HG03175 (cell line): ENCODE measurements at regions not wholly inside any gene's neighbourhood (a gene's known extent, or its start where the extent isn't known, plus 50 kb on each side); places are given as distances from the start of the nearest gene placed in this dataset.
"Not testable (repeated sequence)": the region's sequence is repeated elsewhere in the genome, so short reads cannot be mapped to it uniquely, and the experiment has no call there.

Experiments
- ATAC-seq: cut with Tn5 transposase; IDR thresholded peaks from one replicate; pipeline ENCODE4 v1.9.1; 2021; ENCODE audit warnings: mild to moderate bottlenecking, moderate library complexity; ENCODE audit not compliant: unreplicated experiment

GRCh38 chr2:16396986-16397385 lies 268.6 kb downstream of the CYRIA start:
- no peak for ATAC-seq

DNA sequence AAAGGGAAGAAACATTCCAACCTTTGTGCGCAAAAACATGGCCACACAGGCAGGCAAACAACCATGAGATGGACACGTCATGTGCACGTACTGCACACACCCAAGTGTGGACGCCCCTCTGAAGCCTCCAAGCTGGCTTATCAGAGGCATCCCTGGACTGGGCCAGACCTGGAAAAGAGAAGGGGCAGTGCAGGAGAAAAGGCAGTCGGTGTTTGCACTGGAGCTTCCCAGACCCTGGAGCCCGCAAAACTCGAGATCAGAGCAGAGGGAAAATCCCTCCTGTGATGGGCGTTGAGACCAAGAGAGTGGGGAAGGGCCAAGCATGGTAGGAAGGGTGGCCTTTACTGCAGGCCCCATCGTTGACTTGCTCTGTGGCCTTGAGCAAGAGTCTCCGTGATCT lies 269.5 kb downstream of the CYRIA start:
- no peak for ATAC-seq

DNA sequence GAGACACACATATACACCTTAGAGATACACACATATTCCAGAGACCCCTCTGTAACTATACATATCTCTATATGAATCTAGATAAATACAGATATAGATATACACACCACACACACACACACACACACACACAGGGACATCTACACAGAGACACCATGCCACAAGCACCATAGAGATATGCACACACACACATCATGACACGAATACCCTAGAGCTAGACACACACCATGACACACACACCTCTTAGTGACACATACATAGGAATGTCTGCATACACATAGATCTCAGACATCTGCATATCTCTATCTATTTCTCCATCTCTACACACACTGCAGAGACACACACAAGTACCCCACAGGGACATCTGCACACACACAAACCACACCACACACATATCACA lies 270.0 kb downstream of the CYRIA start:
- ATAC-seq = no peak

DNA sequence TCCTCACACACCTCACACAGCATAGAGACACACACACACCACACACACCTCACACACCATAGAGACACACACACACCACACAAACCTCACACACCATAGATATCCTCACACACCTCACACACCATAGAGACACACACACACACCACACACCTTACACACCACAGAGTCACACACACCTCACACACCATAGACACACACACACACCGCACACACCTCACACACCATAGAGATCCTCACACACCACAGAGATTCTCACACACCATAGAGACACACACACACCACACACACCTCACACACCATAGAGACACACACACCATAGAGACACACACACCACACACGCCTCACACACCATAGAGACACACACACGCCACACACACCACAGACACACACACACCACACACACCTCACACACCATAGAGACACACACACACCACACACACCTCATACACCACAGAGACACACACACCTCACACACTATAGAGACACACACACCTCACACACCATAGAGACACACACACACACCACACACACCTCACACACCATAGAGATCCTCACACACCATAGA lies 270.6 kb downstream of the CYRIA start:
- ATAC-seq = no peak

GRCh38 chr2:16394072-16394985 lies 271.3 kb downstream of the CYRIA start:
- ATAC-seq = no peak

GRCh38 chr2:16393500-16394071 lies 272.0 kb downstream of the CYRIA start:
- ATAC-seq = no peak

- no peak for ATAC-seq
Observed at GRCh38 chr2:16392647-16393499, 272.8 kb downstream of the CYRIA start.

- no peak for ATAC-seq
Observed at GRCh38 chr2:16391986-16392385, 273.6 kb downstream of the CYRIA start.

GRCh38 chr2:16390561-16390960 lies 275.1 kb downstream of the CYRIA start:
- no peak for ATAC-seq

DNA sequence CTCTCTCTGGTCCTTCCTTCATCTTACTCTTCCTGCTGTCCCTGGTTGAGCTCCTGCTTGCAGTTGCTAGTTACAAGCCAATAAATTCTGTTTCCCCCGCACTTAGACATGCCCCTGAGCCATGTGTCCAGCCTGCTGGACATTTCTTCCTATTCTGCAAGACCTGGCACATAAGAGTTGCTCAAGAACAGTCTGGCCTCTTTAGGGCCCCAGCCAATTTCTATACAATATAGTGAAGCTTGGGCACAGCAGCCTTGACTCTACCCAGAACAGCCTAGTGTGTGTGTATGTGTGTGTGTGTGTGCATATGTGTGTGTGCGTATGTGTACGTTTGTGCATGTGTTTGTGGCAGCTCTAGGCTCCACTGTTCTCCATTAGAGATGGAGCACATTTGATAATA lies 276.0 kb downstream of the CYRIA start:
- ATAC-seq = no peak

DNA sequence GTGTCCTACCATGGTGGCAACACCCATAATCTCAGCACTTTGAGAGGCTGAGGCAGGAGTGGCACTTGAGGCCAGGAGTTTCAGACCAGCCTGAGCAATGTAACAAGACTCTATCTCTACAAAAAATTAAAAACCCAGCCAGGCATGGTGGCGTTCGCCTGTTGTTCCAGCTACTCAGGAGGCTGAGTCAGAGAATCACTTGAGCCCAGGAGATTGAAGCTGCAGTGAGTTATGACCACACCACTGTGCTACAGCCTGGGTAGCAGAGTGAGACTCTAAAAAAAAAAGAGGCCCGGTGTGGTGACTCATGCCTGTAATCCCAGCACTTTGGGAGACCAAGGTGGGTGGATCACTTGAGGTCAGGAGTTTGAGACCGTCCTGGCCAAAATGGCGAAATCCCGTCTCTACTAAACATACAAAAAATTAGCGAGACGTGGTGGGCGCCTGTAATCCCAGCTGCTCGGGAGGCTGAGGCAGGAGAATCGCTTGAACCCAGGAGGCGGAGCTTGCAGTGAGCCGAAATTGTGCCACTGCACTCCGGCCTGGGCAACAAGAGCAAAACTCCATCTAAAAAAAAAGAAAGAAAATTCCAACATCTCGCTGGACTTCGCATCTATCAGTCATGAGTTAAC lies 277.3 kb downstream of the CYRIA start:
- ATAC-seq = not testable (repeated sequence)

DNA sequence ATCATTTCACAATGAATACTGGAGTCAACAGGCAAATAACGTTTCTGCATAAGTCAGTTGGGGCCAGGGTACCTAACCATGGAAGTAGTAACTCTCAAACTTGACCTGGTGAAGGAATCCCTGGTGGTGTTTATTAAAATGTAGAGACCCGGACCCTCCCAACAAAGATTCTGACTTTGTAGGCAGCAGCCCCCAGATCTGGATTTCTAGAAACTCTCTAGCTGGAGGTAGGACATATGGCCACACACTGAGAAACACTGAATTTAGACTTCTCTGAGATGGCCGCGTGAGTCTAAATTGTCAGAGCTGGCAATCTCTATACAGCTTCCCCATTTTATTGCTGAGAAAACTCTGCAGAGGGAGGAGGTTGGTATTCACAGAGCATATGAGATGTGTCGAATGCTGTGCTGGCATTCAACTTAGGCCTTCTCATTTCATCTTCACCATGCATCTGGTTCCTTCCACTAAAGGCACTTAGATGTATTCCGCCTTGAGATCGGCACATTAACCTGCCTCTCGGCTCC lies 278.1 kb downstream of the CYRIA start:
- ATAC-seq = no peak

GRCh38 chr2:16386431-16386830 lies 279.2 kb downstream of the CYRIA start:
- ATAC-seq = no peak

- no peak for ATAC-seq
Observed at GRCh38 chr2:16386031-16386430, 279.6 kb downstream of the CYRIA start.

- no peak for ATAC-seq
Observed at GRCh38 chr2:16385341-16385740, 280.3 kb downstream of the CYRIA start.

- no peak for ATAC-seq
Observed at GRCh38 chr2:16383411-16383810, 282.2 kb downstream of the CYRIA start.

GRCh38 chr2:16382451-16382850 lies 283.2 kb downstream of the CYRIA start:
- ATAC-seq = no peak

DNA sequence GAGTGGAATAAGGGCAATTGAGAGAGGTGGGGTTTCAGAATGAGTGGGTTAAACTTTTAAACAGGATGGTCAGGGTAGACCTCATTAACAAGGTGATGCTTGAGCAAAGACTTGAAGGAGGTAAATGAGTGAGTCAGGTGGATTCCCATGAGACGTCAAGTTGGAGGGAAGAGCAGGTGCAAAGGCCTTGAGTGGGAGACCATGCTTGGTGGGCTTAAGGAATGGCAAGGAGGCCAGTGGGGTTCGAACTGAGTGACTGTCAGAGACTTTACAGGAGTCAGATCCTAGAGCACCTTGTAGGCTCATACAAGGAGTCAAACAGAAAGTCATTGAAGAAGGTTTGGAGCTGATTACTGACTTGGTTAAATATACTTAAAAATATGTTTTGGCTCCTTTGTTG lies 284.1 kb downstream of the CYRIA start:
- ATAC-seq = no peak

DNA sequence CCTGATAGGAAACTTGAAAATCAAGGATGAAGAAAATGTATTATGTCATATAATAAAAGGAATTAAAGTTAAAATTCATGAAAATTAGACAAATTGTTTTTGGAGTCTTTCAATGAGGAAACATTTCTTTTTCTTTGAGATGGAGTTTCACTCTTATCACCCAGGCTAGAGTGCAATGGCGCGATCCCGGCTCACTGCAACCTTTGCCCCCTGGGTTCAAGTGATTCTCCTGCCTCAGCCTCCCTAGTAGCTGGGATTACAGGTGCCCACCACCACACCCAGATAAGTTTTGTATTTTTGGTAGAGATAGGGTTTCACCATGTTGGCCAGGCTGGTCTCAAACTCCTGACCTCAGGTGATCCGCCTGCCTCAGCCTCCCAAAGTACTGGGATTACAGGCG lies 285.7 kb downstream of the CYRIA start:
- ATAC-seq = not testable (repeated sequence)

DNA sequence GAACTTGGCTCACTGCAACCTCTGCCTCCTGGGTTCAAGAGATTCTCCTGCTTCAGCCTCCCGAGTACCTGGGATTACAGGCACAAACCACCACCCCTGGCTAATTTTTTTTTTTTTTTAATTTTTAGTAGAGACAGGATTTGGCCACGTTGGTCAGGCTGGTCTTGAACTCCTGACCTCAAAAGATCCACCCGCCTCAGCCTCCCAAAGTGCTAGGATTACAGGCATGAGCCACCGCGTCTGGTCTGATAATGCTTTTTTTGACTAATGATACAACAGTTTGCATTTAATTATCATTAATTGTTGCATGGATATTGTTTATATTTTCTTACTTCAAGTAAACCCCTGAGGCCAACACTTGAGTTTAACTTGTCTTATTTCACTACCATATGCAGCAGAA lies 286.6 kb downstream of the CYRIA start:
- not testable (repeated sequence) for ATAC-seq
